Vagina (tissue), 2 donors: ENCODE measurements at regions not wholly inside any gene's neighbourhood (a gene's known extent, or its start where the extent isn't known, plus 50 kb on each side); places are given as distances from the start of the nearest gene placed in this dataset.

ENCODE experiments used
- POLR2A ChIP-seq, 2 donors: fragments of 450-650 bp; IDR thresholded peaks; one replicate each; pipeline ENCODE4 v1.6.1; 2017; ENCODE audit warnings: antibody characterized with exemption in 2 of 2, mild to moderate bottlenecking in 2 of 2, moderate library complexity in 2 of 2
- POLR2AphosphoS5 ChIP-seq, 2 donors: sonication (generic); formaldehyde crosslinking; IDR thresholded peaks; one replicate each; pipeline ENCODE4 v1.9.0; 2017; ENCODE audit warnings: antibody characterized with exemption in 2 of 2, mild to moderate bottlenecking in 2 of 2, low read depth in 1 of 2; ENCODE audit not compliant: insufficient read depth in 1 of 2
- TF ChIP-seq, protein P1 (sequence below), 3 experiments: fragments of 450-650 bp in 2 of 3; fragments of 200-600 bp in 1 of 3; sonication (generic) in 1 of 3; IDR thresholded peaks; one replicate each; pipeline ENCODE4 v1.5.1; 2017 to 2019; ENCODE audit warnings: antibody characterized with exemption in 3 of 3, mild to moderate bottlenecking in 2 of 3, moderate library complexity in 2 of 3

DNA sequence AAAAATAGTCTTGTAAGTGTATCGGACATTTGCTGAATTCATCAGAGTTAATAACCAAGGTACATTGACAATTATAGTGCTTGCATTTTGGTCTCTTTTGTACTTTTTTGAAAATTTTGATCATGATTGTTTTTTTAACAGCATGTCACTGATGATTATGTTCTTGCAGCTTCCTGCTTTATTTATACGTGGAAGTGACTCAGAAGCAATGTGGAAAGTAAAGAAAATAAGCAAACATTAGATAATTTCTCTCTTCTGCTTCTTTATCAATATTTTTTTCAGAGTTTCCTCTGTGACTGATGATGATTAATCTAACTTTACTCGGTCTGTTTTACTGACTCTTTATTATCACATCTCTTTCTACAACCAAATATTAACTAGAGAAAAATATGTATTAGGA is 1351.9 kb downstream of the REEP3 start:
- TF ChIP-seq, protein P1, sequence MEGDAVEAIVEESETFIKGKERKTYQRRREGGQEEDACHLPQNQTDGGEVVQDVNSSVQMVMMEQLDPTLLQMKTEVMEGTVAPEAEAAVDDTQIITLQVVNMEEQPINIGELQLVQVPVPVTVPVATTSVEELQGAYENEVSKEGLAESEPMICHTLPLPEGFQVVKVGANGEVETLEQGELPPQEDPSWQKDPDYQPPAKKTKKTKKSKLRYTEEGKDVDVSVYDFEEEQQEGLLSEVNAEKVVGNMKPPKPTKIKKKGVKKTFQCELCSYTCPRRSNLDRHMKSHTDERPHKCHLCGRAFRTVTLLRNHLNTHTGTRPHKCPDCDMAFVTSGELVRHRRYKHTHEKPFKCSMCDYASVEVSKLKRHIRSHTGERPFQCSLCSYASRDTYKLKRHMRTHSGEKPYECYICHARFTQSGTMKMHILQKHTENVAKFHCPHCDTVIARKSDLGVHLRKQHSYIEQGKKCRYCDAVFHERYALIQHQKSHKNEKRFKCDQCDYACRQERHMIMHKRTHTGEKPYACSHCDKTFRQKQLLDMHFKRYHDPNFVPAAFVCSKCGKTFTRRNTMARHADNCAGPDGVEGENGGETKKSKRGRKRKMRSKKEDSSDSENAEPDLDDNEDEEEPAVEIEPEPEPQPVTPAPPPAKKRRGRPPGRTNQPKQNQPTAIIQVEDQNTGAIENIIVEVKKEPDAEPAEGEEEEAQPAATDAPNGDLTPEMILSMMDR (IDR thresholded peaks at IDR 0.05) = no peak
- no peak for TF ChIP-seq POLR2AphosphoS5 (IDR thresholded peaks at IDR 0.05; ENCODE audit: insufficient read depth in 1 of 2, low read depth in 1 of 2)
- no peak for TF ChIP-seq POLR2A (IDR thresholded peaks at IDR 0.05)
